Glomerular visceral epithelial cell (primary cell): ENCODE measurements at regions not wholly inside any gene's neighbourhood (a gene's known extent, or its start where the extent isn't known, plus 50 kb on each side); places are given as distances from the start of the nearest gene placed in this dataset.
"Not testable (repeated sequence)": the region's sequence is repeated elsewhere in the genome, so short reads cannot be mapped to it uniquely, and the experiment has no call there.

Source experiments
- DNase-seq: peaks from one replicate; pipeline ENCODE4 v3.0.0-alpha.2; 2016; ENCODE audit errors: extremely low spot score

DNA sequence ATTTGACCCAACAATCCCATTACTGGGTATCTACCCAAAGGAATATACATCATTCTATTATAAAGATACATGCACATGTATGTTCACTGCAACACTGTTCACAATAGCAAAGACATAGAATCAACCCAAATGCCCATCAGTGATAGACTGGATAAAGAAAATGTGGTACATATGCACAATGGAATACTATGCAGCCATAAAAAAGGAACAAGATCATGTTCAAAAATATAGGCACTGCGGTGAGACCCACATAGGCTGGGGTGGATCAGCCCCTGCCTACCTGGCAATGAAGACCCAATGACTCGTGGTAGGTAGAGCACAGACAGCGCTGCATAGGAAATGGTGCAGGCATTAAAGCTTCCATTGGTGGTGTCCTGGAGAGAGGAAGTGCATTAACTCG lies 88.6 kb upstream of the NFIL3 start:
- not testable (repeated sequence) for DNase-seq

DNA sequence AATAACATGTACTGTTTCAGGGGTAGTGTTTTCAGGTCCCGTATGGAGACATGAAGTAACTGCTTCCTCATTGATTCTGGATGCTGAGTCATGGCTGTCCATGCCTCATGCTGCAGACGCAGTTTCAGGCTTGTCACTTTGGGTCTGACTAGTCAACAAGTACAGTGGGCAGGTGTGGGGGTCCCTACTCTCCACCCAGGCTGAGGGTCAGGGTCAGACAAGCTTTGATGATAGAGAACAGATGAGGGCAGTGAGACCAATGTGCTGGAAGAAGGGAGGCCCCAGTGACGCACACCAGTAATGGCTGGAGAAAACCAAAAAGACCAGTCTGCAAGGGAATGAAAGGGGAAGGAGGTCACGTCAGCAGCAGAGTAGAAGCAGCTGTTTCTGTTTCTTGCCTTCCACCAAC lies 80.0 kb upstream of the NFIL3 start:
- no peak for DNase-seq

DNA sequence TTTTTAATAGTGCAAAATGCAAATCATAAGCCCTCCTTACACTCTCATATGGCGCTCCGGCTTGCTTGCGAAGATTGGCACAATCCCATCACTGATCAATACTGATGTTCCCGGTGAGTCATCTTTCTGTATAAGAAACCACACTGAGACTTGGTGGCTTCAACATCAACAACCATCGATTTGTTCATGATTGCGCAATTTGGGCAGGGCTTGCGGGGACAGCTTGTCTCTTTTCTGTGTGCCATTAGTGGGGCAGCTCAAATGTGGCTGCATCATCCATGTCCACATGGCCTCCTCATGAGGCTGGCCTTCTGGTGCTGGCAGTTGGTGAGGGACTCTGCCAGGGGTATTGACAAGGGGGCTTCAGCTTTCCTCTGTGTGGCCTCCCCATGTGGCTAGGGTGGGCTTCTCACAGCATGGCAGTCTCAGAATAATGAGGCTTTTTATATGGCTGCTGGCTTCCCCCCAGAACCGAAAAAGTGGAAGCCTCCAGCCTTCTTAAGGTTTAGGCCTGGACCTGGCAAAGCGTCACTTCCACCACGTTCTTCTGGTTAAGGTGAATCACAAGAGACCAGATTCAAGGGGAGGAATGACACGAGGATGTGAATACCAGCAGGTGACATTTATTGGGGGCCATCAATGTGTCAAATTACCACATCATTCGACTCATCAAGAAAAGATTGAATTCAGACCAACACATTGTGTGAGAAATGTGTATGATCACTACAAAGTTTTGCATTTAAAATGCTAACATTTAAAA lies 79.5 kb upstream of the NFIL3 start:
- DNase-seq = no peak

DNA sequence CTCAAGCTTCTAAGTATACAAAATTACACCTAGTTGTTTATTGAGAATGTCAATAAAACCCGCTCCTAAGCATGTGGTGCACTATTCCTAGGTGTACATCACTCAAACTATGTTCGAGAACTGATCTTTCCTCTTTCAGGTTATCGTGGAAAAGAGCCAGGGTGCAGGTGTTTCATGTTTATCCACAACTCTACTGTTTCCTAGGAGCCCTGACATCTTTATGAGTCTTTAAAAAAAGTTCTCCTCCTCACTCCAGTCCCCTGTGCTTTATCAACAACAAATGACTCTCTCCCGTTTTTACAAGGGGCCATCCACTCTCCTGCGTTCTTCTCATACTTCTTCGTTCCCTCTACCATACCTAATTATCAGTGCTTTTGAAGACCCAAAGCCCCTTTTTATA lies 78.8 kb upstream of the NFIL3 start:
- DNase-seq = no peak

DNA sequence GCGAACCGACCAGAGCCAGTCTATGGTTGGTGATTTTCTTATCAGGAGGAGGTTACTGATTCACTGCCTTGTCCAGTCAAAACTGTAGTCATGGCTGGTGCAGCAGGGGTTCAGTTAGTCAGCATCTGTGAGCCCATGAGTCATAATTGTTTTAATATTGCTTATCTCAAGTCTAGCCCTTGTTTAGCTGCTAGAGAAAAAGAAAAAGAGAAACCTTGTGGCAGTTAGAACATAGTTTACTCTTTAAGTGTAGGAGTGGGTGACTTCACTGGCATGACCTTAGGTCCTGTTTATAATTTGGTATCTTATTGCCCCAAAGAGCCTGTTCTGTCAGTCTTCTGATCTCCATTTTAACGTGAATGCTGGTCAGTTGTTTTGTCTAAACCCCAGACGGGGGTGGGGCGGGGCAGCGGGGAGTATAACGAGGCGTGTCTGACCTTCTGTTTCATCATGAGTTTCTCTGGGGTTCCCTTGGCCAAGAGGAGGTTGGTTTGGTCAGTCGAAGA lies 76.9 kb upstream of the NFIL3 start:
- peak; percentile 63 for DNase-seq

- DNase-seq = no peak
Observed at GRCh38 chr9:91496351-91496750, 72.7 kb upstream of the NFIL3 start.

GRCh38 chr9:91495450-91495849 lies 71.8 kb upstream of the NFIL3 start:
- DNase-seq = peak; percentile 87

DNA sequence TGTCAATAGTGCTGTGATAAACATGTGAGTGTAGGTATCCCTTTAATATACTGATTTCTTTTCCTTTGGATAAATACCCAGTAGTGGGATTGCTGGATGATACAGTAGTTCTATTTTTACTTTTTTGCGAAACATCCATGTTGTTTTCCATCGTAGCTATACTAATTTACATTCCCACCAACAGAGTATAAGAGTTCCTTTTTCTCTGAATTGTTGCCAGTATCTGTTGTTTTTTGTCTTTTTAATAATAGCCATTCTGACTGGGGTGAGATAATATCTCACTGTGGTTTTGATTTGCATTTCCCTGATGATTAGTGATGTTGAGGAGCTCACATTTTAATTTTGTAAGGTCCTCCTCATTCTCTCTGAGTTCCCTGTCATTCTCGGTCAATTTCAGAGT lies 71.1 kb upstream of the NFIL3 start:
- no peak for DNase-seq

DNA sequence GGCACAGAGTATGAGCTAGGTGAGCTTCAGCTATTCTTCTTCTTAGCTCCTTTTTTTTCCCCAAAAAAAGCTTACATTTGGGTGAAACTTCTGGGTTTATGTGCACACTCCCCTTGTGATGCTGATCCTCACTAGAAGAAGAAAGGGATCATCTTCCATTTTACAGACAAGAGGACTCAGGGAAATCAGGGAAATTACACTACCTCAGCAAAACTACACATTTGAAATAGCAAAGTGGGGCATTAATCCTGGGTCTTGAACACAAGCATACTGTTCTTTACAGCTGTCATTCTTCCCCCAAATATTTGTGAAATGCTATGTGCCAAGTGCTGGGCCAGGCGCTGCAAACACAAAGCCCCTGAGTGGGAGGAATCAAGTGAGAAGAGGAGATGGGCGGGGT lies 68.6 kb upstream of the NFIL3 start:
- DNase-seq = no peak

DNA sequence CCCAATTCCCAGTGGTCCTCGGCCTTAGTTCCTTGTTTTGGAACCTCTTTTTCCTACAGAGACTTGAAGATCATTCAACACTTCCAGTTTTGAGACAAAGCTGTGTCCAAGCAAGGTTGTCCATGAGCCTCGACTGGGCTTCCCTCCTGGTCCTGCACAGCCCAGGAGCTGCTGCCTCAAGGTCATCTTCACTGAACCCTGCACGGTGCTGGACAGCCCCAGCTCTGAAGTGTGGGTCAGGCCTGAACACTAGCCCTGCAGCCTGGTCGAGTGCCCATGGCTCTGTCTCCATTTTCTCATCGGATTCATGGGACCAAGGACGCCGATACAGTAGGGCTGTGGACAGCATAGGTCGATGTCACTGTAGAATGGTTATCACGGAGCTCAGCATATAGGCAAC lies 68.0 kb upstream of the NFIL3 start:
- no peak for DNase-seq

- no peak for DNase-seq
Observed at GRCh38 chr9:91489361-91489899, 65.8 kb upstream of the NFIL3 start.

DNA sequence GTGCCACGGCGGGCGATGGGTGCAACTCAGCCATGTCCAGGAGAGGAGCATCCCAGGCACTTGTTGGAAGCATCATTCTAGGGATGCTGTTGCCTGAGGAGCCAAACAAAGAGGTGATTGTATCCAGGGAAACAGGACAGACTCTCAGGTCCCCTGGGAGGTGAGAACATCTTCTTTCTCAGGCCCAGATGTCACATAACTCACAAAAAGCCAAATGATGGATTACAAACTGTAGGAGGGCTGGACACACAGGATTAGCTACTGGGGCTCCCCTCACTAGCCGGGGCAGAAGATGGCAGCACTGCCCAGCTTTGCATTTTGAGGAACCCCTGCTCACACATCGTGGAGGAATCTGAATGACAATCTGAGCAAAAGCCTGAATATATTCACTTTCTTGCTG lies 64.7 kb upstream of the NFIL3 start:
- DNase-seq = no peak

- DNase-seq = no peak
Observed at GRCh38 chr9:91486699-91487497, 63.3 kb upstream of the NFIL3 start.

- DNase-seq = no peak
Observed at GRCh38 chr9:91485006-91485405, 61.4 kb upstream of the NFIL3 start.

DNA sequence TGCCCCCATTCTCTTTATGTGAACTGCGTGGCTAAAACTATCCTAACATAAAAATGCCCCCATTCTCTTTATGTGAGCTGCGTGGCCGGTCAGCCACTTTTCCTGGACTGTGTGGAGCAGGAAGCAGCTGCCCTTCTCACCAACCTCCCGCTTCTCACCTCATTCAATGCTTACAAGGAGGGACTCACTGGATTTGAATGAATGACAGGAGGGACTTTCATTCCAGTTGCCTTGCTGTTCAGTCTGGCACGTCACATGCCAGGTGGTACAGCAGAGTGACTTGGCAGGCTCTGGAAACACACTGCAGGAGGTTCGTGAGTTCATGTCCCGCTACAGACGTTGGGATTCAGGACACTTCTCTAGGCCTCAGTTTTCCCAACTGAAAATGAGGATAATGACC lies 60.2 kb upstream of the NFIL3 start:
- DNase-seq = no peak

- peak; percentile 41 for DNase-seq
Observed at GRCh38 chr9:91483189-91483691, 59.6 kb upstream of the NFIL3 start.

- DNase-seq = no peak
Observed at GRCh38 chr9:91481972-91482371, 58.3 kb upstream of the NFIL3 start.

DNA sequence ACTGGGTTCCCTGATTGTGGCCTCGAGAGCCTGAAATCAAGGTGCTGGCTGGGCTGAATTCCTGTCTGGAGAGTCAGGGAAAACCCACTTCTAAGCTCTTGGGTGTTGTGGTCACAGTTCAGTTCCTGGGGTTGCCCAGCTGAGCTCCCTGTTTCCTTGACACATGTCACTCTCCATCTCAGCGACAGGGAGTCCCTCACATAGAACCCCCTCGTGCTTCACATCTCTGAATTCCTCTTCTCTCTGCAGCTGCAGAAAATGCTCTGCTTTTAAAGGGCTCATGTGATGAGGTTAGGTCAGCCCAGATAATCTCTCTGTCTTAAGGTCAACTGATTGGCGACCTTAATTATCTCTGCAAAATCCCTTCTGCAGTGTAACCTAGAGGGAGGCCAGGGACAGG lies 53.5 kb upstream of the NFIL3 start:
- DNase-seq = peak; percentile 62

DNA sequence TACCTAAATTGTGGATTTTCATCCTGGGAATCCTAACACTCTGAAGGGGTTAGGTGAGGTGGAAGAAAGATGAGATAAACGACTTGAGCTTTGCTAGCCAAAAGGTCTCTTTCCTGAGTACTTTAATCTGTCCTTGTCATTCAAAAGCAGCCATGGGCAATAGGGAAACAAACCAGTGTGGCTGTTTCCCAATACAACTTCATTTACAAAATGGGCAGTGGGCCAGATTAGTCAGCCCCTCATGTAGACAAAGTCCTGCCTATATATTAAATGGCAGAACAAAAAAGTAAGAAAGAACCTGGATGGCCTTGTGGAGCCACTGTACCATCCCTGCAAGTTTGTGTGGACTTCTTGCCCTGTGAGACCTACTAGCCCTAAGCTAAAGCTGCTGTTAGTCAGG lies 51.0 kb upstream of the NFIL3 start:
- no peak for DNase-seq
